VCaP (cell line): ENCODE measurements at regions not wholly inside any gene's neighbourhood (a gene's known extent, or its start where the extent isn't known, plus 50 kb on each side); places are given as distances from the start of the nearest gene placed in this dataset.

Experiments used
- H3K27ac ChIP-seq: fragments of 450-650 bp; 2 replicates; pipeline ENCODE4 v1.5.1; 2017
- TF ChIP-seq, protein P1 (sequence below): fragments of 450-650 bp; conservative IDR thresholded peaks from 2 replicates; pipeline ENCODE4 v1.5.1; 2017; ENCODE audit warnings: mild to moderate bottlenecking, moderate library complexity

DNA sequence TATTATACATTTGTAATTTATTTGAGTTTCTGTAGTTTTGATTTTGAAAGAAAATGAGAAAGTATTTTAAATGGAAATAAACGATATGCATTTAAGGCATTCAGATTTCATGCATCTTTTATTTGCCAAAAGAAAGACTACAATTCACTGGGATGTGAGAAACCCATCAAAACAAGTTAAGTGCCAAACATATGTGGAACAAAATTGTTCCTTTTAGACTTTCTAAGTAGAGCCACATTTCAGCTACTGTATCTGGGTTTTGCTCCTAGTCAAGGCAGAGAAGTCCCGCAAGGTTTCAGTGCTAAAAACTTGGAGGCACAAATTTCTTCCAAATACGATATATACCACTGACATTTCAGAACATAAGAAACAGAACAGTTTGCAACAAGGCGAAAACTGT, 1191.9 kb downstream of the SLITRK5 start:
- H3K27ac ChIP-seq: no peak overlapping the region
- TF ChIP-seq, protein P1, sequence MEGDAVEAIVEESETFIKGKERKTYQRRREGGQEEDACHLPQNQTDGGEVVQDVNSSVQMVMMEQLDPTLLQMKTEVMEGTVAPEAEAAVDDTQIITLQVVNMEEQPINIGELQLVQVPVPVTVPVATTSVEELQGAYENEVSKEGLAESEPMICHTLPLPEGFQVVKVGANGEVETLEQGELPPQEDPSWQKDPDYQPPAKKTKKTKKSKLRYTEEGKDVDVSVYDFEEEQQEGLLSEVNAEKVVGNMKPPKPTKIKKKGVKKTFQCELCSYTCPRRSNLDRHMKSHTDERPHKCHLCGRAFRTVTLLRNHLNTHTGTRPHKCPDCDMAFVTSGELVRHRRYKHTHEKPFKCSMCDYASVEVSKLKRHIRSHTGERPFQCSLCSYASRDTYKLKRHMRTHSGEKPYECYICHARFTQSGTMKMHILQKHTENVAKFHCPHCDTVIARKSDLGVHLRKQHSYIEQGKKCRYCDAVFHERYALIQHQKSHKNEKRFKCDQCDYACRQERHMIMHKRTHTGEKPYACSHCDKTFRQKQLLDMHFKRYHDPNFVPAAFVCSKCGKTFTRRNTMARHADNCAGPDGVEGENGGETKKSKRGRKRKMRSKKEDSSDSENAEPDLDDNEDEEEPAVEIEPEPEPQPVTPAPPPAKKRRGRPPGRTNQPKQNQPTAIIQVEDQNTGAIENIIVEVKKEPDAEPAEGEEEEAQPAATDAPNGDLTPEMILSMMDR: no peak

DNA sequence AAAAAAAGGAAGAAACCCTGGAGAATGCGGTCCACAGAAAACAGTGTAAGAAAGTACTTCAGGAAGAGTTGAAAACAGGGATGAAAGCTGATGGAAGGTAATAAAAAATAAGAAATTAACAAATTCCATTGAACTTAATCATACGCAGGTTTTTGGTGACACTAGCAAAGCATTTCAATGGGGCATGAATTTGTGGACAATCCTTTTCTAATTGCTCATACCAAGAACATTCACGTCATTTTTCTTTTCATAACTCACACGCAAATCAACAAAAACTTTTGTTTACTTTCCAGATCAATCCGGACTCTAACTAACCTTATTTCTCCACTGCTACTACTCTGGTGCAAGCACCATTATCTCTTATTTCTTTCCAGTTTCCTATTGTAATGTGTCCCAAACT, 1195.0 kb downstream of the SLITRK5 start:
- TF ChIP-seq, protein P1: no peak
- no peak overlapping the region for H3K27ac ChIP-seq

DNA sequence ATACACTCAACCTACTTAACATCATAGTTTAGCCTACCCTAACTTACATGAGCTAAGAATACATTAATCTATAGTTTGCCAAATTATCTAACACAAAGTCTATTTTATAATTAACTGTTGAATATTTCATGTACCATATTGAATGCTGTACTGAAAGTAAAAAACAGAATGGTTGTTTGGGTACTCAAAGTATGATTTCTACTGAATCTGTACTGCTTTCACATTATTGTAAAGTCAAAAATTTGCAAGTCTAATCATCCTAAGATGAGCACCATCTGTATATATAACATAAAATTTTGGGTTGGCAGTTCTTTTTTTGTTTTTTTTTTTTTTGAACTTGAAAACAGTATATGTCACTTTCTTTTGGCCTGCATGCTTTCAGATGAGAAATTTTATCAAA, 1212.6 kb downstream of the SLITRK5 start:
- TF ChIP-seq, protein P1: no peak

DNA sequence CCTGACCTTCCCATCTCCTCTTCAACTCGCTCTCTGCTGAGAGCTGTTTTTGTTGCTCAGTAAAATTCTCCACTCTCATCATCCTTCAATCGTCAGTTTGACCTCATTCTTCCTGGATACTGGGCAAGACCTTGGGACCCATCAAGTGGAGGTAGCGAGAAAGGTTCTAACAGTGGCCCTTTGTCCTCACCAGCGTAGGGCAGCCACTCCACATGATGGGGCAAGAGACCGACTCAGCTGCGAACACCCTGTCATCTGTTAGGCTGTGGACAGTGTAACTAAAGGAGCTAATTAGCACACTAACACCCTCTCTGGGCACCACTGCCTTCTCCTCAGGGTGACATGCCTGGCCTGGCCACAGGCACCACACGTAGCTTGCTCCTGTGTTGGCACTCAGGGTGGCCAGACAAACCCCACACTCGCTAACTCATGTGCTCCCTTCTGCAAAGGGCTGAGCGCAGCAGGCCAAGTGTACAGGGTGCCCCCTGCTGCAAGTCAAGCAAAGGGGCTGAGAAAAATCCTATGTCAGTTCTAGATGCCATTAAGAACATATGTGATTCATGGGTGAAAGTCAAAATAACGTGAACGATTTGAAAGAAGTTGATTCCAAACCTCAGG, 1216.0 kb downstream of the SLITRK5 start:
- H3K27ac ChIP-seq: no peak overlapping the region
- TF ChIP-seq, protein P1: peak; percentile 14; the same call in 1 of the 2 replicates

More for the DNA sequence above, 1212.6 kb downstream of the SLITRK5 start:
- no peak overlapping the region for H3K27ac ChIP-seq

DNA sequence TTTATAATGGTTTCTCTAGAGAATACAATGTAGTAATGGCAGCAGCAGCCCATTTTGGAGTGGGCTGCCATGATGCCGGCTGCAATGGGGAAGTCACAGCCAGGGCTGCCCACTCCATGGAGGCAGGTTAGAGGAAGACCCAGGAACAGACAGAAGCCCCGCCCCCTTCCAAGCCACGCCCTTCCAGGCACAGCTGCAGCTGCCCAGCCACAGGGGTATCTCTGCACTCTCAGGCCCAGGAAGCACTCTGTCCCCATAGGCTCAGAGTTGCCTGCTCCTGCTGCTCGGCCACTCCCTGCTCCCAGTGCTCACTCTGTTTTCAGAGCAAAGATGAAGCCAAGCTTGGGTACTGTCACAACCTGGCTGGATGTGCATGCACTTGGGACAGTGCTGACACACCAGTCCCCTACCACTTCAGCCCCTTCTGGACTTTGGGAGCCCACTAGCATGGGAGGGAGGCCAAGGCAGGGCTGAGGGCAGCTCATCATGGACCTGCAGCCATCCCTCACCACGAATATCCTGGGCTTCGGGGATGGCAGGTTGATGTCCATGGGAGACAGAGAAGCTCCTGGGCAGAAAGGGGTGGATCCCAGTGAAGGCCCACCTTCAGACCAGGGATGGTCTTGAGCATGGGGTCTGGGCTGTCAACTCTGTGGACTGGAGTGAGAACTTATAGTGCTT, 1224.2 kb downstream of the SLITRK5 start:
- no peak overlapping the region for H3K27ac ChIP-seq
- TF ChIP-seq, protein P1: no peak

DNA sequence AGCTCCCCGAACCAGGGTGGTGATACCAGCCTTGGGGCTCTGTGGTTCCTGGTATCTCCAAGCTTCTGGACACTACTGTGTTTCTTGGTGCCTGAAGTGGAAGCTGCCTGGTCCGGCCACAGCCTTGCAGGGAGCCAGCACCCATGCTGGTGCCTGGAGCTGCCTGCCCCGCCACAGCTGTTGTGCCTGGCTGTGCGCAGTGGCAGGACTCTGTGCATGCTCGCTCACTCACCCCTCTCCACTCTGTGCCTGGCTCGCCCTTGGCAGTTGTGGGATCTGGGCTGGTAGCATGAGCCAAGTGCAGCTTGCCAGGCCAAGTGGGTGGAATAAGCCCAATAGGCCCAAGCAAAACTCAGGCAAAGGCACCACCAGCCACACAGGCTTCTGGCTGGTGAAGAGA, 1225.3 kb downstream of the SLITRK5 start:
- TF ChIP-seq, protein P1: no peak
- no peak overlapping the region for H3K27ac ChIP-seq

DNA sequence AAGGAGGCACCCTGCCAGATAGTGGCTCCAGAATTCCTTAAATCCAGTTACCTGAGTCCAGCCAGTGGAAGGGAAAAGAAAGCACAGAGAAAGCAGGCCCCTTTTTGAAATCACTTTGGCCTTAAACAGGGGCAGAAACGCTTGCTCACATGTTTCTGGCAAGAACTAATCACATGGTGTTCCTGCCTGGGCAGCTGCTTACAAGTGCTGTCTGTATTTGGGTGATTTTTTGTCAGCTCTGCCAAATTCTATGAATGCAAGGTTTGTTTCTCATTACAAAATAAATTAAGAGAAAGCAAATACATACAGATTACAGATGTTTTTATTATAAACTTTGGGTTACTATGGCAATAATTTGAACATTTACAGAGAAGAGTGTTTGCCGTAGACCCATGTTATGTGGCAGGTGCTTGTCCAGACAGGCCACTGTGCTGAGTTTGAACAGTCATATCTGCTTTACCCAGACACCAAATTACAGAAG, 1237.8 kb downstream of the SLITRK5 start:
- no peak overlapping the region for H3K27ac ChIP-seq
- TF ChIP-seq, protein P1: no peak
